ENCODE measurements at regions not wholly inside any gene's neighbourhood (a gene's known extent, or its start where the extent isn't known, plus 50 kb on each side); places are given as distances from the start of the nearest gene placed in this dataset.

- H3K9me3 ChIP-seq = peaks cover 0 to 8% of the 10 kb centered on the region in 2 donors
- peaks cover 0 to 7% of the 10 kb centered on the region in 2 donors for H3K4me1 ChIP-seq
- H3K27ac ChIP-seq = peak overlapping the region in 1 of 2 donors; percentile 70
These were observed 121.0 kb upstream of the TWIST2 start for GRCh38 chr2:238726670-238727584.

DNA sequence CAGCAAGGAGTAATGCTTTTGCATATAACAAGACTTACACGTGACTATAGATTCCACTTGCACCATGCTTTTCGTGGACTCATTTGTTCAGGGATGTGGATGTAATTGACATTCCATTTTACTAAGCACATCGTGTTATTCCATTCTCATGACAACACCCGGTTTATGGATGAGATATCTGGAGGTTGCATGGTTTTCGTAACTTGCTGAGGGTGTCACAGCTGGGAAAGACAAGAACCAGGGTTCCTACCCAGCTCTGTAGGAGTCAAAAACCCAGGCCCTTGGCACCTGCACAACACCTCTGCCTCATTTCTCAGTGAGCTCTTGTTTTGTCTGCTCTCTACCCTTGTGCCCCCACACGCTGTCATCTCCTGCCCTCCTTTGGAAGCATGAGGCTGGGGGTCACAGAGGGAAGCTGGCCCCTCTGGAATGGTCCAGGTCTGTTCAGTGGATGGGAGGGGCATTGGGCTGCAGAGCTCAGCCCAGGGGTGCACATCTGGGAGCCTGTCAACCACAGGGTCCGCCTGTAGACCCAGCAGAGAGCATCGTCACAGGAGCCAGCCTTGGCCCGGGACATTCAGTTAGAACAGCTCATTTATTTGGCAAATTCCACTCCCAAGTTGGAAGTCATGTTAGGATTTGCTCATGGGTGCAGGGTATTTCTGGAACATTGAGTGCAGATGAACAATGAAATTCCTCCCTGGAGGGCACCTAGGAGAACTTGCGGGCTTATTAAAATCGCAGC is 120.1 kb upstream of the TWIST2 start:
- H3K4me3 ChIP-seq = no peak overlapping the region
- peak; percentile 79 for DNase-seq (ENCODE audit: low spot score)
- no peaks in the 10 kb centered on the region for H3K36me3 ChIP-seq
- no peak for TF ChIP-seq CTCF (IDR thresholded peaks at IDR 0.05)
- H3K27ac ChIP-seq = peak overlapping the region; percentile 67 to 70
- H3K4me1 ChIP-seq = peaks cover 0 to 7% of the 10 kb centered on the region in 2 donors
- peaks cover 0 to 8% of the 10 kb centered on the region in 2 donors for H3K9me3 ChIP-seq
- no peaks in the 10 kb centered on the region for H3K27me3 ChIP-seq

More at GRCh38 chr2:238726670-238727584, 121.0 kb upstream of the TWIST2 start:
- Histone ChIP-seq H3K4me3 (no peak overlapping the region), H3K36me3 (no peaks in the 10 kb centered on the region), H3K27me3 (no peaks in the 10 kb centered on the region)
- peak; percentile 60 for DNase-seq (ENCODE audit: low spot score)
- TF ChIP-seq CTCF (IDR thresholded peaks at IDR 0.05) = no peak

GRCh38 chr2:238728330-238729260 is 119.3 kb upstream of the TWIST2 start:
- no peak for TF ChIP-seq CTCF (IDR thresholded peaks at IDR 0.05)
- H3K36me3 ChIP-seq = no peaks in the 10 kb centered on the region
- H3K27ac ChIP-seq = peak overlapping the region; percentile 67 to 70
- H3K4me3 ChIP-seq = no peak overlapping the region
- peaks cover 0 to 7% of the 10 kb centered on the region in 2 donors for H3K4me1 ChIP-seq
- no peaks in the 10 kb centered on the region for H3K27me3 ChIP-seq
- peaks cover 0 to 8% of the 10 kb centered on the region in 2 donors for H3K9me3 ChIP-seq
- DNase-seq (ENCODE audit: low spot score) = peak; percentile 70

DNA sequence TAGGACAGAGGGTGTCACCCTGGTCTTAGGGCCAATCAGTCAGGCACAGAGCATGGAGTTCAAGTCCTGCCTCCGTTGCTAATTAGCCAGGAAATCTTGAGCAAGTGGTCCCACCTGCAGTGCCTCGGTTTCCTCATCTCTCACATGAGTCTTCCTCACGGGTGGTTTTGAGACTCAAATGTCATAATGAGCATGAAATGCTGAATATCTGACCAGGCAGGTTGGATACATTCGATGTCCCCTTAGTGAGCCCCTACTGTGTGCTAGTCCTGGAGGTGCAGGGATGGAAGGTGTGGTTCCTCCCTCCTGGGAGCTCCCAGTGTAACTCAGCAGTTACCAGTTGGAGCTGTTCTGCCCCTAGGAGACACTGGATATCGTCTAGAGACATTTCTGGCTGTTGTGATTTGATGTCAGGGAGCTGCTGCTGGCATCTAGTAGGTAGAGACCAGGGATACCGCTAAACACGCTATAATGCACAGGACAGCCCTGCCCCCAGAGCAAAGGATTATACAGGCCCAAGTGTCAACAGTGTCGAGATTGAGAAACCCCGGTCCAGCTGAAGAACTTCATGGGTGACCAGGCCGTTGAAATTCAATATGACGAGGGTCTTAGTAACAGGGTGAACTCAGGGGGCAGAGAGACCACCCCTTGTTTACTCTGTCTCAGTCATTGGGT is 118.5 kb upstream of the TWIST2 start:
- Histone ChIP-seq H3K36me3 (no peaks in the 10 kb centered on the region), H3K27me3 (no peaks in the 10 kb centered on the region), H3K27ac (peak overlapping the region; percentile 67 to 70), H3K4me1 (peaks cover 0 to 7% of the 10 kb centered on the region in 2 donors), H3K9me3 (peaks cover 0 to 8% of the 10 kb centered on the region in 2 donors), H3K4me3 (no peak overlapping the region)
- DNase-seq (ENCODE audit: low spot score) = peak; percentile 54
- TF ChIP-seq CTCF (IDR thresholded peaks at IDR 0.05) = no peak
